ENCODE measurements at regions not wholly inside any gene's neighbourhood (a gene's known extent, or its start where the extent isn't known, plus 50 kb on each side); places are given as distances from the start of the nearest gene placed in this dataset.

GRCh38 chr17:62887437-62887836 lies 78.6 kb upstream of the TANC2 start (continued):
- TF ChIP-seq ZNF687 (CRISPR knock-in tag; IDR thresholded peaks at IDR 0.05) (no peak), ZNF207 (IDR thresholded peaks at IDR 0.05; ENCODE audit: borderline replicate concordance) (no peak), ZNF7 (CRISPR knock-in tag; IDR thresholded peaks at IDR 0.05) (no peak), ZZZ3 (CRISPR knock-in tag; IDR thresholded peaks at IDR 0.05; ENCODE audit: borderline replicate concordance) (no peak), MXD3 (CRISPR knock-in tag; IDR thresholded peaks at IDR 0.05) (no peak), SAFB2 (CRISPR knock-in tag; IDR thresholded peaks at IDR 0.05; ENCODE audit: borderline replicate concordance, low read depth) (no peak)

GRCh38 chr17:62884781-62885180 lies 76.7 kb upstream of the MARCHF10 start:
- H3K27ac ChIP-seq (ENCODE audit: extremely low read length, insufficient read depth, low read length): no peak overlapping the region
- TF ChIP-seq GMEB2 (CRISPR knock-in tag; IDR thresholded peaks at IDR 0.05; ENCODE audit: low read depth): no peak
- TF ChIP-seq DR1 (CRISPR knock-in tag; IDR thresholded peaks at IDR 0.05): no peak
- no peak for TF ChIP-seq PHF8 (CRISPR knock-in tag; IDR thresholded peaks at IDR 0.05)
- TF ChIP-seq EHMT2 (IDR thresholded peaks at IDR 0.05; ENCODE audit: borderline replicate concordance, low read depth, low read length): no peak
- no peak for TF ChIP-seq NR2C2 (CRISPR knock-in tag; IDR thresholded peaks at IDR 0.05; ENCODE audit: borderline replicate concordance)
- no peak for TF ChIP-seq ZNF83 (CRISPR knock-in tag; IDR thresholded peaks at IDR 0.05; ENCODE audit: borderline replicate concordance)
- TF ChIP-seq ZNF503 (CRISPR knock-in tag; IDR thresholded peaks at IDR 0.05): no peak
- TF ChIP-seq KLF6 (CRISPR knock-in tag; IDR thresholded peaks at IDR 0.05): no peak

More at GRCh38 chr17:62884781-62885180, 76.7 kb upstream of the MARCHF10 start:
- ChIA-PET CTCF (ENCODE audit: low intra/inter-chr PET ratio, low total read pairs) (no interaction called here), POLR2A (no interaction called here)
- H3K9me3 ChIP-seq (ENCODE audit: low read length): no peaks in the 10 kb centered on the region
- DNase-seq (ENCODE audit: low spot score) (no peak), FAIRE-seq (no peak), ATAC-seq (no peak)
- peaks cover 0 to 7% of the 10 kb centered on the region in 2 experiments; a peak in 2 of 5 replicates for H3K27me3 ChIP-seq (ENCODE audit: control insufficient read depth in 1 of 2, insufficient read depth in 2 of 2, low read length in 2 of 2)
- H3K79me2 ChIP-seq (ENCODE audit: insufficient read depth, low read length): no peaks in the 10 kb centered on the region
- H3K4me1 ChIP-seq (ENCODE audit: insufficient read depth, low read length): no peaks in the 10 kb centered on the region
- no peak overlapping the region for H3K4me2 ChIP-seq (ENCODE audit: low read depth, low read length)
- no TSS peak for BruUV-seq (replicated peaks)
- no peaks in the 10 kb centered on the region for H3K36me3 ChIP-seq (replicated peaks in 1 of 2; ENCODE audit: control insufficient read depth in 1 of 2, insufficient read depth in 2 of 2, low read length in 2 of 2)
- 2% methylated on average over 5 of the region's 5 CpGs for WGBS (ENCODE audit: low lambda C conversion rate)
- H4K20me1 ChIP-seq (ENCODE audit: insufficient read depth, low read length): no peaks in the 10 kb centered on the region
- intact Hi-C loops (cut with micrococcal nuclease; ENCODE audit: unreplicated experiment) (no loop called here), in situ Hi-C loops (cut with HindIII; ENCODE audit: extremely low pct_ligation_motif_present, low pct_unique_long_range_greater_than_20kb) (no loop called here)
- no peak overlapping the region for H3K9ac ChIP-seq (ENCODE audit: insufficient read depth, low read depth, low read length)
- H3K4me3 ChIP-seq (replicated peaks in 1 of 3; ENCODE audit: insufficient read depth in 1 of 3, low read depth in 2 of 3, low read length in 3 of 3): no peak overlapping the region
- no peak overlapping the region for H2AFZ ChIP-seq (ENCODE audit: low read length)
